GM12878 (cell line): ENCODE measurements at regions not wholly inside any gene's neighbourhood (a gene's known extent, or its start where the extent isn't known, plus 50 kb on each side); places are given as distances from the start of the nearest gene placed in this dataset.

Source experiments
- ATAC-seq: fragments of 200-7000 bp; cut with Tn5 transposase; 3 replicates; pipeline ENCODE4 v1.9.1; 2020; ENCODE audit warnings: mild to moderate bottlenecking, moderate library complexity
- BruUV-seq: library from RNA; stranded (reverse); fragments of 400-500 nt; replicated peaks from 2 replicates; lab custom pipeline; 2021; lab: Mats Ljungman, UMichigan
- CTCF ChIA-PET: fragments of 300-600 bp; sonication (Branson Sonifier 250); formaldehyde crosslinking; extraction: SDS; loops from one replicate; lab custom pipeline; 2021; ENCODE audit warnings: inconsistent platforms; lab: Yijun Ruan, JAX
- POLR2A ChIA-PET: fragments of 350-600 bp; formaldehyde crosslinking; extraction: SDS; loops from one replicate; lab custom pipeline; 2021; ENCODE audit warnings: inconsistent platforms; lab: Charles Lee
- RAD21 ChIA-PET: fragments of 300-600 bp; sonication (Branson Sonifier 250); formaldehyde crosslinking; loops from one replicate; lab custom pipeline; 2023; ENCODE audit warnings: antibody characterized with exemption; ENCODE audit not compliant: unreplicated experiment; lab: Charles Lee
- SMC1A ChIA-PET: fragments of 300-600 bp; sonication (Branson Sonifier 250); formaldehyde crosslinking; loops from one replicate; lab custom pipeline; 2023; ENCODE audit not compliant: unreplicated experiment, uncharacterized antibody; lab: Charles Lee
- DNase-seq: peaks from one replicate; pipeline ENCODE4 v3.0.0-alpha.2; 2011; ENCODE audit warnings: low read depth, low spot score
- FAIRE-seq: peaks from 3 replicates; lab custom pipeline; 2011; peaks lifted over from hg19 to GRCh38; lab: Jason Lieb, UNC
- H2AFZ ChIP-seq: 2 replicates; pipeline ENCODE4 v1.6.0; 2011; ENCODE audit warnings: low read depth, low read length, control low read depth; ENCODE audit not compliant: control insufficient read depth
- H3K27ac ChIP-seq: 2 replicates; pipeline ENCODE4 v1.5.1; 2011; ENCODE audit warnings: control low read depth; ENCODE audit not compliant: control insufficient read depth, insufficient read depth
- H3K27me3 ChIP-seq, 2 experiments: replicated peaks in 1 of 2; 2 replicates each; pipeline versions ENCODE4 v1.6.0 to v1.6.1; 2011; ENCODE audit warnings: low read length in 1 of 2; ENCODE audit not compliant: control insufficient read depth in 2 of 2, insufficient read depth in 2 of 2
- H3K36me3 ChIP-seq, 2 experiments: 2 replicates each; pipeline ENCODE4 v1.5.1; 2011; ENCODE audit warnings: low read length in 1 of 2; ENCODE audit not compliant: control insufficient read depth in 2 of 2, insufficient read depth in 2 of 2
- H3K4me1 ChIP-seq: 2 replicates; pipeline ENCODE4 v1.6.1; 2011; ENCODE audit warnings: mild to moderate bottlenecking, low read length, moderate library complexity, mixed read lengths; ENCODE audit not compliant: control insufficient read depth, insufficient read depth
- H3K4me2 ChIP-seq: 2 replicates; pipeline ENCODE4 v1.6.0; 2011; ENCODE audit warnings: control low read depth; ENCODE audit not compliant: control insufficient read depth, insufficient read depth
- H3K4me3 ChIP-seq: fragments of 200-600 bp; sonication (generic); 2 replicates; pipeline ENCODE4 v1.5.1; 2016
- H3K79me2 ChIP-seq: 2 replicates; pipeline ENCODE4 v1.6.0; 2011; ENCODE audit warnings: low read length; ENCODE audit not compliant: control insufficient read depth, insufficient read depth
- H3K9ac ChIP-seq: 2 replicates; pipeline ENCODE4 v1.8.0; 2011; ENCODE audit warnings: low read length, control low read depth, mixed read lengths; ENCODE audit not compliant: control insufficient read depth, insufficient read depth
- H3K9me3 ChIP-seq: replicated peaks from 3 replicates; pipeline ENCODE4 v1.5.1; 2011; ENCODE audit warnings: mild to moderate bottlenecking, low read length; ENCODE audit not compliant: control insufficient read depth, insufficient read depth
- H4K20me1 ChIP-seq: 2 replicates; pipeline ENCODE4 v1.6.0; 2011; ENCODE audit not compliant: control insufficient read depth, insufficient read depth
- BRCA1 ChIP-seq: IDR thresholded peaks from 2 replicates; pipeline ENCODE4 v1.6.1; 2011; ENCODE audit warnings: low read depth, low read length, improper control_type of control experiment
- CBX3 ChIP-seq: fragments of 200-600 bp; sonication (generic); IDR thresholded peaks from 2 replicates; pipeline ENCODE4 v1.6.1; 2016; ENCODE audit warnings: low read depth, borderline replicate concordance
- EZH2 ChIP-seq: IDR thresholded peaks from 2 replicates; pipeline ENCODE4 v1.6.1; 2012; ENCODE audit warnings: low read depth, mild to moderate bottlenecking, control low read depth, inconsistent platforms, low read length, borderline replicate concordance; ENCODE audit not compliant: control insufficient read depth
- IRF4 ChIP-seq: IDR thresholded peaks from 2 replicates; pipeline ENCODE4 v1.6.1; 2011; ENCODE audit warnings: low read depth, low read length
- LARP7 ChIP-seq: fragments of 450-650 bp; IDR thresholded peaks from 2 replicates; pipeline ENCODE4 v1.6.1; 2017; ENCODE audit warnings: mild to moderate bottlenecking
- MAX ChIP-seq: IDR thresholded peaks from 2 replicates; pipeline ENCODE4 v1.6.1; 2012; ENCODE audit warnings: low read depth, low read length, improper control_type of control experiment
- MTA2 ChIP-seq: fragments of 450-650 bp; IDR thresholded peaks from 2 replicates; pipeline ENCODE4 v1.6.1; 2016; ENCODE audit warnings: low read depth, mild to moderate bottlenecking, moderate library complexity
- NR2C2 ChIP-seq: IDR thresholded peaks from 2 replicates; pipeline ENCODE4 v1.6.1; 2011; ENCODE audit warnings: borderline replicate concordance, low read depth; ENCODE audit not compliant: control insufficient read depth, insufficient read length
- RAD51 ChIP-seq: fragments of 450-650 bp; IDR thresholded peaks from 2 replicates; pipeline ENCODE4 v1.6.1; 2016; ENCODE audit warnings: moderate library complexity, mild to moderate bottlenecking, inconsistent platforms
- RUNX3 ChIP-seq: IDR thresholded peaks from 2 replicates; pipeline ENCODE4 v1.6.1; 2012; ENCODE audit warnings: low read length, inconsistent platforms
- SREBF2 ChIP-seq: IDR thresholded peaks from 2 replicates; pipeline ENCODE4 v1.6.1; 2012; ENCODE audit warnings: mild to moderate bottlenecking, low read length
- YBX1 ChIP-seq: fragments of 450-650 bp; IDR thresholded peaks from 2 replicates; pipeline ENCODE4 v1.6.1; 2016; ENCODE audit warnings: antibody characterized with exemption
- ZNF592 ChIP-seq: fragments of 450-650 bp; IDR thresholded peaks from 2 replicates; pipeline ENCODE4 v1.6.1; 2017; ENCODE audit warnings: mild to moderate bottlenecking, moderate library complexity
- WGBS: methylation state at CpG from one replicate; pipeline ENCODE4 v1.1.6; 2016; ENCODE audit warnings: low lambda C conversion rate; ENCODE audit not compliant: insufficient replicate concordance, insufficient coverage; ENCODE audit errors: missing lambda C conversion rate; 5-methylcytosine and 5-hydroxymethylcytosine counted together
- in situ Hi-C: fragments of 300-500 bp; cut with MboI; formaldehyde crosslinking; loops from 9 replicates; pipeline ENCODE4 v1.14.3; 2018; ENCODE audit warnings: mixed read lengths
- intact Hi-C: fragments of 100-400 bp; cut with micrococcal nuclease; formaldehyde crosslinking; loops from one replicate; pipeline ENCODE4 v1.14.2; 2022; ENCODE audit not compliant: unreplicated experiment

- POLR2A ChIA-PET, result no interaction called here
- SMC1A ChIA-PET, result no interaction called here
These were observed 85.3 kb upstream of the CAST start for GRCh38 chr5:96576876-96577275.

GRCh38 chr5:96577909-96578308, 84.3 kb upstream of the CAST start:
- no peak overlapping the region for H3K9ac ChIP-seq
- intact Hi-C loops (no loop called here), in situ Hi-C loops (no loop called here)
- H3K27me3 ChIP-seq, result no peaks in the 10 kb centered on the region
- H3K9me3 ChIP-seq, result no peaks in the 10 kb centered on the region
- CTCF ChIA-PET, result no interaction called here
- BruUV-seq, result no TSS peak
- SMC1A ChIA-PET, result no interaction called here
- no peak overlapping the region for H3K27ac ChIP-seq
- no peak for DNase-seq
- H3K4me3 ChIP-seq, result no peak overlapping the region
- no peak for ATAC-seq
- POLR2A ChIA-PET, result no interaction called here
- RAD21 ChIA-PET, result no interaction called here
- no peak overlapping the region for H3K4me2 ChIP-seq
- no peaks in the 10 kb centered on the region for H3K36me3 ChIP-seq
- TF ChIP-seq MAX, result no peak
- TF ChIP-seq CBX3, result no peak
- no peak for TF ChIP-seq ZNF592
- TF ChIP-seq LARP7, result no peak
- no peak for TF ChIP-seq IRF4
- no peak for TF ChIP-seq MTA2
- no peak for TF ChIP-seq RUNX3
- H3K4me1 ChIP-seq, result no peaks in the 10 kb centered on the region
- no peak overlapping the region for H2AFZ ChIP-seq
- no peak for FAIRE-seq
- no peaks in the 10 kb centered on the region for H4K20me1 ChIP-seq
- no peaks in the 10 kb centered on the region for H3K79me2 ChIP-seq

More at GRCh38 chr5:96576876-96577275, 85.3 kb upstream of the CAST start:
- Histone ChIP-seq H3K27ac (no peak overlapping the region), H2AFZ (no peak overlapping the region), H3K9me3 (no peaks in the 10 kb centered on the region), H3K27me3 (no peaks in the 10 kb centered on the region), H3K4me1 (no peaks in the 10 kb centered on the region), H3K4me2 (no peak overlapping the region), H3K36me3 (no peaks in the 10 kb centered on the region), H4K20me1 (no peaks in the 10 kb centered on the region), H3K9ac (no peak overlapping the region), H3K4me3 (no peak overlapping the region), H3K79me2 (no peaks in the 10 kb centered on the region)
- intact Hi-C loops (no loop called here), in situ Hi-C loops (no loop called here)
- ATAC-seq (no peak), DNase-seq (no peak), FAIRE-seq (no peak)
- BruUV-seq, result no TSS peak
- CTCF ChIA-PET, result interaction anchor here (1.1 kb wide), 1 partner anchor 23 kb away, joined by 4 read pairs; no protein-coding TSS in a partner anchor
- TF ChIP-seq EZH2 (no peak), SREBF2 (no peak), RAD51 (no peak), NR2C2 (no peak), BRCA1 (no peak), YBX1 (no peak)
- WGBS, result 51% methylated on average over 3 of the region's 3 CpGs
- RAD21 ChIA-PET, result no interaction called here
